CD4-positive, alpha-beta T cell treated with Interleukin-17A for 4 hours (primary cell): ENCODE measurements at regions not wholly inside any gene's neighbourhood (a gene's known extent, or its start where the extent isn't known, plus 50 kb on each side); places are given as distances from the start of the nearest gene placed in this dataset.
"Not testable (repeated sequence)": the region's sequence is repeated elsewhere in the genome, so short reads cannot be mapped to it uniquely, and the experiment has no call there.

Experiments used
- DNase-seq: peaks from one replicate; pipeline ENCODE4 v3.0.0-alpha.2; 2020; ENCODE audit warnings: mixed read lengths

DNA sequence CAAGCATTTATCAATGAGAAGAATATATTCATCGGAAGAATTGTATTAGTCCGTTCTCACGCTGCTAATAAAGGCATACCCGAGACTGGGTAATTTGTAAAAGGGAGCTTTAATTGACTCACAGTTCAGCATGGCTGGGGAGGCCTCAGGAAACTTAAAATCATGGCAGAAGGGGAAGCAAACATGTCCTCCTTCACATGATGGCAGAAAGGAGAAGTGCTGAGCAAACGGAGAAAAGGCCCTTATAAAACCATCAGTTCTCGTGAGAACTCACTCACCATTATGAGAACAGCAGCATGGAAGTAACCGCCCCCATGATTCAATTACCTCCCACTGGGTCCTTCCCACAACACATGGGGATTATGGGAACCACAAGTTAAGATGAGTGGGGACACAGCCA is 1688.2 kb downstream of the SPATA31A7 start:
- DNase-seq, result not testable (repeated sequence)

DNA sequence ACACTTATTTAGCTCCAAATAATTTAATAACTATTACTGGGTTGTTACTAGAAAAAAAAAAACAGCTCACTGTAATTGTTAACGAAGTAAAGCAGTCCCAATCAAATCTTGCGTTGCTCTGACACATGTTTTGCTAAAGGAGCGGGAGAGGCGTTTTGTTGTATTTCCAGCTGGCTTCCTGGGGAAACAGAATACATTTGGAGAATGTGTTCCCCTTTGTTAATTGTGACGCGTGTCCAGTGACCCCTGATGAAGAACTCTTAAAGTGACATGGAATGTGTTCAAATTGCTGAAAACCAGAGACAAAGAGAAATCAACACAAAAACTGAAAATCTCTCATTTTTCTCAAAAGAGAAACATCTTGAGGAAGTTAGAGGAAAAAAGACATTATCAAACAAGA is 1690.6 kb downstream of the SPATA31A7 start:
- DNase-seq, result not testable (repeated sequence)

DNA sequence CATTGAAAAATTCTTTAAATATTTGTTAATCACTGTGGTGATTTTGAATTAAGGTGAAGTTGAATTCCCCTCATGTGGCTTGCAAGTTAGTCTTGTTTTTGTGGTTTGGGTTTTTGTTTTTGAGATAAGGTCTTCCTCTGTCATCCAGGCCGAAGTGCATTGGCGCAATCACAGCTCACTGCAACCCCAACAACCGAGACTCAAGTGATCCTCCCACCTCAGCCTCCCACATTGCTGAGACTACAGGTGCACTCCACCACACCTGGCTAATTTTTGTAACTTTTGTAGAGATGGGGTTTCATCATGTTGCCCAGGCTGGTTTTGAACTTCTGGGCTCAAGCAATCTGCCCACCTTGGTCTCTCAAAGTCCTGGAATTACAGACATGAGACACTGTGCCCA is 1691.1 kb downstream of the SPATA31A7 start:
- DNase-seq, result not testable (repeated sequence)

DNA sequence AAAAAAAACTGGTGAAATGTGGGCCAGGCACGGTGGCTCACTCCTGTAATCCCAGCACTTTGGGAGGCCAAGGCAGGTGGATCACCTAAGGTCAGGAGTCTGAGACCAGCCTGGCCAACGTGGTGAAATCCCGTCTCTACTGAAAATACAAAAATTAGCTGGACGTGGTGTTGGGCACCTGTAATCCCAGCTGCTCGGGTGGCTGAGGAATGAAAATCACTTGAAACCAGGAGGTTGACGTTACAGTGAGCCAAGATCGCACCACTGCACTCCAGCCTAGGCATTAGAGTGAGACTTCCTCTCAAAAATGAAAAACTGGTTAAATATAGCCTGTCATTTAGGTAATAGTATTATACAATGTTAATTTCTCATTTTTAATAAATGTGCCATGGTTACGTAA is 1692.0 kb downstream of the SPATA31A7 start:
- not testable (repeated sequence) for DNase-seq

DNA sequence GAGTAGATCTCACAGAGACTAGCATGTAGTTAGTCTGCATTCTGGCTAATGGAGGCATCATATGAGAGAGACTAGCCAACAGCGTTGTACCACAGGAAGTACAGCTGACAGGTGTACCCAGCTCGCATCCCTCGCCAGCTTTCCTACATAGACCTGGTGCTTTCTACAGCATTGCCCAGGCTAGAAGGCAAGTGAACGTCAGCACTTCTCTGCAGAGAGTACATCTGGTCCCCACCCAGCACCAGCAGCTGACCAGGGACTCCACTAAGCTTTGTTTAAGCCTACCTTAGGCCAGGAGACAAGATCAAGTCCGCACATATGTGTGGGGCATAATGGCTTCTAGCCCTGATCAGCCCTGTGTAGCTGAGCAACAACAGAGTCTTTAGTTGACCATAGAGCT is 1692.9 kb downstream of the SPATA31A7 start:
- not testable (repeated sequence) for DNase-seq

DNA sequence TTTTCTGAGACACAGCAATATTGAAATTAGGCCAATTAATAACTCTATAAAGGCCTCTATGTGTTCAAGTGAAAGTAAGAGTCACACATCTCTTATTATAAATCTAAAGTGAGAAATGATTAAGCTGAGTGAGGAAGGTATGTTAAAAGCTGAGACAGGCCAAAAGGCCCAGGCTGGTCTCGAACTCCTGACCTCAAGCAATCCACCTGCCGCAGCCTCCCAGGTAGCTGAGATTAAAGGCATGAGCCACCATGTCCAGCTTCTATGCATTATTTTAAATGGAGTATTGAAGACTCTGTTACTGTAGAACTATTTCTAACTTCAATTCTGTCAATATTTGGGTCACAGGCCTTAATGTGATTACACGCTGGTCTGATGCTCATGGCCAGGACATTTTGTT is 1706.9 kb downstream of the SPATA31A7 start:
- DNase-seq, result not testable (repeated sequence)

DNA sequence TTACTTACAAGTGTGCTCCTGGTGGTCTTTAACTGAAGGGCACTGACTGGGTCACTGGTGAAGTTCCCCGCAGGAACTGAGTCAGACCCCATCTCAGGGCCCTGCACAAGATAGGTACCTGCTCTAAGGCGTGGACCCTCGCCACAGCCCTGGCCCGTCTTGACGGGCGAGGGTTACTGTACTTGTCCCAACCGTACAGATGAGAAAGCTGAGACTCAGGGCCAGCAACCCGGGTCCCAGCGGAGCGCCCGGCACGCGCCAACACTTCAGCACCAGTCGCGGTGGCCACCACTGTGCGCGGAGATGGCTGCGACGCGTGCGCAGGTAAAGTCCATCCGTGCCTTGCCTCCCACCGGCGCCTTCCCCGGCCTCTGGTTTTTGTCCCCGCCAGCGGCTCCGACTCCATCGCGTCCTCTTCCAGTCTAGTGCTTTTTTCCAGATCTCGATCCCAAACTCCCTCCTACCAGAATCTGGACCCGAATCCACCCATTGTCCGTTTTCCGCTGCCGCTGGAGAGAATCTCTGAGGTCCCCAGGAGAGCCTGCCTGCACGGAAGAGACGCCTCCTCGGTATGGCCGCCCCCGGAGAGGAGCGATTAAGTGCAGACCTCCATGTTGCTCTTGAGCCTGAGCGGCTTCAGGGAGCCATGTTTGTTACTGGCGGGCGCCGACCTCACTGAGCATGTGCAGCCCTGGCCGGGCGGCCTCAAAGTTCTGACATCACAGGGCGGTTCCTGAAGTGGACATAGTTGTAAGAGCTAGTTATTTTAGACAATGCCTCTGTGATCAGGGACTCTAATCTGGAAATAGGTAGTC is 1707.8 kb downstream of the SPATA31A7 start:
- DNase-seq, result not testable (repeated sequence)

DNA sequence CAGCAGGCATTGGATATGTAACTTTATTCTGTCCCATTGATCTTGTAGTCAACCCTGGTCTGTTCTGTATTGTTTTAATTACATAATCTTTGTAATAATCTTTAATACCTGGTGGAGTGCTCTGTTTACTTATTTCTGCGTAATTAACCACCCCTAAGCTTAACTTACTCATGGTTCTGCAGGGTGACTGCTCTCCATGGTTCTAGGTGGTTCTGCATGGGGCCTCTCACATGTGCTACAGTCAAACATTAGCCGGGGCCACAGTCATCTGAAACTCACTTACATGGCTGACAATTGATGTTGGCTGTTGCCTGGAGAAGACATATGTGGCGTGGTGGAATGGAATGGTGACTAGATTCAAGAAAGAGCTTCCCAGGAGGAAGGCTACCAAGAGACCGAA is 1709.8 kb downstream of the SPATA31A7 start:
- not testable (repeated sequence) for DNase-seq

DNA sequence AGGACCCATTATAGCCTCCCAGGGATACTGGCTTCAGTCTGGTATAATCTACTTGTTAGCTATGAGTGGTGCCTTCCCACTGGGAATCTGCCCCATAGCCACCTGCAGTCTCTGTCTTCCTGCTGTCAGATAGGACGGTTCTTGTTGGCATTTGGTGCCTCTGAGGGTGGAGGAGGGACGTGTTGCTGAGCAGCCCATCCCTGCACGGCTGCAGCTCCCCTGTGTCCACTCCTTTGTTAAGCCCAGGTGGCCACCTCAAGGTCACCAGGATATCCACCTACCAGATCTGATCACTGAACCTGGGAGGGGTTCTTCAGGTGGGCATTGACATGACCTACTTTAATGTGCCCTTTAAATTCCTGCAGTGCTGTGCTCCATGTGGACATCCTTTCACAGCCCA is 1714.2 kb downstream of the SPATA31A7 start:
- not testable (repeated sequence) for DNase-seq

DNA sequence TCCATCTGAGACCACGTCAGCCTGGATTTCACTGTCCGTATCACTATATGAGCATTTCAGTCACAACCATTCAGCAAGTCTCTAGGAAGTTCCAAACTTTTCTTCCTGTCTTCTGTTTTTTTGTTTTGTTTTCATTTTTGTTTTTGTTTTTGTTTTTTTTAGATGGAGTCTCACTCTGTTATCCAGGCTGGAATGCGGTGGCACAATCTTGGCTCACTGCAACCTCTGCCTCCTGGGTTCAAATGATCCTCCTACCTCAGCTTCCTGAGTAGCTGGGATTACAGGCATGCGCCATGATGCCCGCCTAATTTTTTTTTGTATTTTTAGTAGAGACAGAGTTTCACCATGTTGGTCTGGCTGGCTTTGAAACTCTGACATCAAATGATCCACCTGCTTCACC is 1715.9 kb downstream of the SPATA31A7 start:
- DNase-seq, result not testable (repeated sequence)

DNA sequence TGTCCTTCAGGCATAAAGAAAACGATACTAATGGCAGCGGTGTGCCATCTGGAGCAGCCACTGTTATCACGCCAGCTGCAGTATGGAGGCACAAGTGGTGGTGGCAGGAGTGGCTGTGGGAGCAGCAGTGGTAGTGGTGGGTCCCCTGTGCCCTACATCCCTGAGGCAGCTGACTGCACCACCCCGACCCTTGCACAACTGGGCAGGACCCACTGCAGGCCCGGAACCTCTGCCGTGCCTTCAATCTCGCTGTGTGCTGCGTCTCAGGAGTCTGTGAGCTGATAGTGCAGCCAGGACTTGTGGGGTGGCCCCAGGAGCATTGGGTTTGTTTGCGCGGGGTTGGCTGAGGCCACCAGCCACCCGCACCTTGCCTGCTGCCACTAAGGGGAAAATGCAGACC is 1718.0 kb downstream of the SPATA31A7 start:
- not testable (repeated sequence) for DNase-seq

DNA sequence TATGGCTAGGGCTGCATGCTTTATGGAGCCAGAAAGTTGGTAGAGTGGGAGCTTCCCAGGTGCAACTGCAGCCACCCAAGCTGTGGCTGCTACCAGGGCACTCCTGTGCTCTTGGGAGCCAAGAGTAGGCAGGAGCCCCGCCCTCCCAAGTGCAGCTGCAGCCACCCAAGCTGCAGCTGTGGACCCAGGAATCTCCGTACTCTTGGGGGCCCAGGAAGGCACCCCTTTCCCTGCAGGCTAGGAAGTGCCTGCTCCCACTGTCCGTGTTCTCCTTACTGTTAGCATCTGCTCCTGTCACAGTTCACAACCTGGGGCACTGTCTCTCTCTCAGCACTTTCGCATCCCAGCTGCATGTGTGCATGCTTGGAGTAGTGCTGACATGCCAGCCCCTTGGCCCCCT is 1718.4 kb downstream of the SPATA31A7 start:
- DNase-seq, result not testable (repeated sequence)

DNA sequence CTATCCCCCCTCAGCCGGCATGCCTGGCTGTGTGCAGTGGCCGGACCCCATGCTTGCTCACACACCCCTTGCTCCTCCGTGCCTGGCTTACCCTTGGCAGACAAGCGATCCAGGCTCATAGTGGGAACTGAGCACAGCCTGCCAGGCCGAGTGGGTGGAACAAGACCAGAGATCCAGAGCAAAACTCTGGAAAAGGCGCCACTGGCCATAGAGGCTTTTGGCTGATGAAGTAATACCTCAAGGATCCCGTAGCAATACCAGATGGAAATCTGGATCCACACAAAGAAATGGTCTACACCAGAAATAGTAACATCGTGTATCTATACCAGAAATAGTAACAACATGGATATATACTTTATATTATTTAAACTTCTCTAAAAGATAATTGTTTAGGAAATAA is 1719.6 kb downstream of the SPATA31A7 start:
- DNase-seq, result not testable (repeated sequence)

DNA sequence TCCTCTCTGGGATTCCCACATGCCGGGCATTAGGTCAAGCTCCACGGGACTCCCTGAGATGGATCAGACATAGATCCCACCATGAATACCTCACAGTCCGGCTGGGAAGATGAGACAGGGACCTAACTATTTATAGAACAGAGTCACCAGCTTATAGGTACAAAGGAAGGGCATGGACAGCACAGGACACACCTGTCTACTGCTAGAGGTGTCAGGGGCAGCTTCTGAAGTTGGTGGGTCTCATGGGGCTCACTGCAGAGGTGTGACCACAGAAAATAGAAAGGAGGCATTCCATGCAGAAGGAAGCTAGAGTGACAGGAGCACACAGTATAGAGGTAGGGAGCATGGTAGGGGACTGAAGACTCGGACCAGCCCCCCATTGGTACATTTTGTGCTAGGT is 1722.4 kb downstream of the SPATA31A7 start:
- not testable (repeated sequence) for DNase-seq

DNA sequence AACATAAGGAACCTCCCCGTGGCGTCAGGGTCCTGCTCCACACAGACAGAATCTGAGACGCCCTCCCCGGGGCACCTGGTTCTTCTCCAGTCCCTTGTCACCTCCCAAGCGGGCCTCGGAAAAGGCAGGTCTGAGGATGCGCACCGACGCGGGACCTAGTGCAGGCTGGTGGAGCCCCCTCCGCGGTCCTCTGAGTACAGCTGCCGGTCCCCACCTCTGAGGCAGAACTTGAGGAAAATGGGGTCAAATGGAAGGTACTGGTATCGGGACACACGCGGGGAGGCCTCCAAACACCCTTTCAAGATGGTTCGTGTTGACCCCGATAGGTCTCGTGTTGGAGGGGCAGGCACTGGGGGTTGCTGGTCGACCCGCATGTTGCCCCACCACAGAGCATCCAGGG is 1725.3 kb downstream of the SPATA31A7 start:
- DNase-seq, result not testable (repeated sequence)

DNA sequence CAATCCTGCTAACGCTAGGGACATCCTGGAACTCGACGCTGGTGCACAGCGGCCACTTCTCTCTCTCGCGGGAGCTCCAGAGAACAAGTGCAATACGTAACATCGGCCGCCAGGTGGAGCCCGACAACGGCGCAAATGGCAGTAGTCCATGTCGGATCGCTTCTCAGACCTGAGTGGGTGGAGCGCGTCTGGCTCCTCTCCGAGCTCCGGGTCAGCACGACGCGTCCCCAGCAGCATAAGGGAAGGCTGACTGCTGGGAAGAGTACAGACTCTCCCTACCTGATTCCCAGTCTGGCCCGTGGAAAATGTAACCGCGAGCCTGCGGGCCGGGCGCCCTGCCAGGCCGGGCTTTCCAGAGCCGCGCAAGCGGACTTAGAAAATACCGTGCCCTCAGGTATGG is 1725.8 kb downstream of the SPATA31A7 start:
- DNase-seq, result not testable (repeated sequence)

DNA sequence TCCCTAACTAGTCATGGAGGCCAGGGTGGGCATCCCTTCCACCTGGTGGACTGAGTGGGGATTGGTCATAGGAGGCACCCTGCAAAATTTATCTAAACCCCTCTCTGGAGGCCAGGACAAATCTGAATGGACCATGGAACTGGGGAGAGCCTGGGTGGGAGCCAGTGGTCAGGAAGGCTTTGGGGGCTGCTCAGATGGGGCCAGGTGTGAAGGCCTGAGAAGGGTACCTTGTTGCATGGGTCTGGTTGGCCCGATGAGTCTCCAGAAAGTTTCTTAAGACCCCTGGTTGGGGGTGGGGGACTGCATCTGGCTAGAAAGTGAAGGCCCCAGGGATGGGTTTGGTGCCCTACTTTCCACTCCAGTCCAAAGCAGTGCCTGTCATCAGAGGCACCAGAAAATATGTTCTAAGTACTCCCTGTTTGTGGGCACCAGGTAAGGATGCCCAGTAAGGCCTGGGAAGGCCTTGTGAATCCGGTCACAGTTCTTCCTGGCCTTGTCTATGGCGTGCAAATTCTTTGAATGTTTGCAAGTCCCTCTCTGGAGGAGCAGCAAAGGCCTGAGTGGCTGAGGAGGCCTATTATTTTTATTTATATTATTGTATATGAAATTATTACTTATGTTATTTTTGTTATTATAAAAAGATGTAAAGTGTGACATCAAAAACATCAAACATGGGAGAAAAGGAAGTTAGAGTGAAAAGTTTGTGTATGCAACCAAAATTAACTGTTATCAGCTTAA is 1729.0 kb downstream of the SPATA31A7 start:
- not testable (repeated sequence) for DNase-seq

DNA sequence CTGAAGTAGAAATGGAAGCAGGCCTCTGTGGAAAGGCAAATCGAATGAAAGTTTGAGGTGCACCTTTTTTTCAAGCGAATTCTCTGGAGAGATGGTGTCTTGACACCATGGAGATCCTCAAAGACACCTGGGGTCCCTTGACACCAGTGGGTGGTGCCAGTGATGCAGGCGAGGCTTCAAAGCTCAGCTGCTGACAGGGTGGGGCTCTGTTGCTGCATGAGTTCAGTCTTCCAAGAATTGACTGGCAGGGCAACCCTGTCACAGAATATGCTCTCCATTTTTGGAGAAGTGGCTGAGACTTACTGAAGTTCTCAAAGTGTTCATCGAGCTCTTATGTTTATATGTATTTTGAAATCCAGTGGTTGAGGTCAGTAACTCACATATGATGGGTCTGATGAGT is 1741.6 kb downstream of the SPATA31A7 start:
- DNase-seq, result not testable (repeated sequence)

DNA sequence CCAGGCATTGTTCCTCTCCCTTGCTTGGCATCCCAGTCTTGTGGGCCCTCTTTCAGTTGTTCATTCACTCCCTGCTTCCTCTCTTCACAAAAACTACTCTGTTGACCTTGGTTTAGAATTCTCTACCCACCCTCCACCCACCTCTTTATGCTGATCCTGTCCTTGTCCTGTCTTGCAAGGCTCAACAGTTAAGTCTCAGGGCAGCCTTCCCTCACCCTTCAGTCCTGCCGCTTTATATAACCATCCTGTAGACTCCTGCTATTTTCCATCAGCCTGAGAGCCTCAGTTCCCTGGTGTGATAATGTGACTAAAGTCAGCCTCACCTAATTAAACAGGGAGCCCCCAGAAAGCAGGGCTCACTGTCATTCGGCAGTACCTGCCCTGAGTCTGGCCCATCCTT is 1763.0 kb downstream of the SPATA31A7 start:
- DNase-seq, result not testable (repeated sequence)
